Ovary (tissue), 7 donors: ENCODE measurements at regions not wholly inside any gene's neighbourhood (a gene's known extent, or its start where the extent isn't known, plus 50 kb on each side); places are given as distances from the start of the nearest gene placed in this dataset.

Experiments used
- DNase-seq, 5 donors: peaks; one replicate each; pipeline ENCODE4 v3.0.0-alpha.2; 2019 to 2020
- H3K27ac ChIP-seq, 2 donors: fragments of 200-600 bp; one replicate each; pipeline versions ENCODE4 v1.5.1 to v1.8.0; 2019 to 2022
- H3K27me3 ChIP-seq: fragments of 200-600 bp; one replicate; pipeline ENCODE4 v1.8.0; 2022
- H3K36me3 ChIP-seq: fragments of 200-600 bp; sonication (generic); one replicate; pipeline ENCODE4 v1.5.1; 2019
- H3K4me1 ChIP-seq: one replicate; pipeline ENCODE4 v1.8.1; 2013; ENCODE audit warnings: mild to moderate bottlenecking, moderate library complexity; ENCODE audit not compliant: insufficient read depth
- H3K4me3 ChIP-seq: fragments of 200-600 bp; sonication (generic); one replicate; pipeline ENCODE4 v1.5.1; 2017
- H3K9me3 ChIP-seq, 2 donors: fragments of 200-600 bp in 1 of 2; sonication (generic) in 1 of 2; one replicate each; pipeline versions ENCODE4 v1.5.1 to v1.8.1; 2013 to 2019; ENCODE audit warnings: mild to moderate bottlenecking in 1 of 2, moderate library complexity in 1 of 2
- EP300 ChIP-seq: sonication (generic); formaldehyde crosslinking; IDR thresholded peaks from one replicate; pipeline ENCODE4 v1.6.1; 2017; ENCODE audit warnings: antibody characterized with exemption
- POLR2A ChIP-seq: fragments of 450-650 bp; IDR thresholded peaks from one replicate; pipeline ENCODE4 v1.6.1; 2017; ENCODE audit warnings: antibody characterized with exemption, mild to moderate bottlenecking, moderate library complexity
- WGBS, 3 donors: extraction: QIAGEN DNeasy Blood & Tissue Kit in 1 of 3; methylation state at CpG; one replicate each; pipeline versions ENCODE4 v1.1.5 to v1.1.7; 2013 to 2017; 5-methylcytosine and 5-hydroxymethylcytosine counted together
- intact Hi-C, 4 donors: fragments of 100-400 bp; cut with DNase I; formaldehyde crosslinking; loops; one replicate each; pipeline versions ENCODE4 v1.11.0 to v1.15.1; 2022 to 2023
- TF ChIP-seq, protein P1 (sequence below), 3 donors: fragments of 450-650 bp in 2 of 3; fragments of 200-600 bp in 1 of 3; IDR thresholded peaks; one replicate each; pipeline versions ENCODE4 v1.5.1 to v1.8.0; 2016 to 2022; ENCODE audit warnings: antibody characterized with exemption in 3 of 3, mild to moderate bottlenecking in 1 of 3
- donor health status: DM: no; HTN: no; CAD: no; lungs with moderate emphysema.
- donor health status: DM: no; HTN: no; CAD: no.
- donor health status: Bipolar disorder and iron deficiency.
- donor health status: DM: no; HTN: no; CAD: no.
- donor health status: DM: yes; HTN: yes; CAD: no.

DNA sequence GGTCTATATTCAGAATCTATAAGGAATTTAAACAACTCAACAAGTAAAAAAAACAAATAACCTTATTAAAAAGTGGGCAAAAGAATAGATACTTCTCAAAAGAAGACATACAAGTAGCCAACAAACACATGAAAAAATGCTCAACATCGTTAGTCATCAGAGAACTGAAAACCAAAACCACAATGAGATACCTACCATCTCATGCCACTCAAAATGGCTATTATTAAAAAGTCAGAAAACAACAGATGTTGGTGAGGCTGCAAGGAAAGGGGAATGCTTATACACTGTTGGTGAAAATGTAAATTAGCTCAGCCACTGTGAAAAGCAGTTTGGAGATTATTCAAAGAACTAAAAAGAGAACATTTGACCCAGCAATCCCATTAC, 201.6 kb downstream of the QDPR start:
- WGBS, 3 donors, result 33 to 44% (median 38%) methylated on average over 1 of the region's 1 CpG
- no peak for TF ChIP-seq POLR2A
- no peak for TF ChIP-seq EP300
- TF ChIP-seq, protein P1, sequence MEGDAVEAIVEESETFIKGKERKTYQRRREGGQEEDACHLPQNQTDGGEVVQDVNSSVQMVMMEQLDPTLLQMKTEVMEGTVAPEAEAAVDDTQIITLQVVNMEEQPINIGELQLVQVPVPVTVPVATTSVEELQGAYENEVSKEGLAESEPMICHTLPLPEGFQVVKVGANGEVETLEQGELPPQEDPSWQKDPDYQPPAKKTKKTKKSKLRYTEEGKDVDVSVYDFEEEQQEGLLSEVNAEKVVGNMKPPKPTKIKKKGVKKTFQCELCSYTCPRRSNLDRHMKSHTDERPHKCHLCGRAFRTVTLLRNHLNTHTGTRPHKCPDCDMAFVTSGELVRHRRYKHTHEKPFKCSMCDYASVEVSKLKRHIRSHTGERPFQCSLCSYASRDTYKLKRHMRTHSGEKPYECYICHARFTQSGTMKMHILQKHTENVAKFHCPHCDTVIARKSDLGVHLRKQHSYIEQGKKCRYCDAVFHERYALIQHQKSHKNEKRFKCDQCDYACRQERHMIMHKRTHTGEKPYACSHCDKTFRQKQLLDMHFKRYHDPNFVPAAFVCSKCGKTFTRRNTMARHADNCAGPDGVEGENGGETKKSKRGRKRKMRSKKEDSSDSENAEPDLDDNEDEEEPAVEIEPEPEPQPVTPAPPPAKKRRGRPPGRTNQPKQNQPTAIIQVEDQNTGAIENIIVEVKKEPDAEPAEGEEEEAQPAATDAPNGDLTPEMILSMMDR (IDR thresholded peaks at IDR 0.05), result no peak
- no peak for DNase-seq

DNA sequence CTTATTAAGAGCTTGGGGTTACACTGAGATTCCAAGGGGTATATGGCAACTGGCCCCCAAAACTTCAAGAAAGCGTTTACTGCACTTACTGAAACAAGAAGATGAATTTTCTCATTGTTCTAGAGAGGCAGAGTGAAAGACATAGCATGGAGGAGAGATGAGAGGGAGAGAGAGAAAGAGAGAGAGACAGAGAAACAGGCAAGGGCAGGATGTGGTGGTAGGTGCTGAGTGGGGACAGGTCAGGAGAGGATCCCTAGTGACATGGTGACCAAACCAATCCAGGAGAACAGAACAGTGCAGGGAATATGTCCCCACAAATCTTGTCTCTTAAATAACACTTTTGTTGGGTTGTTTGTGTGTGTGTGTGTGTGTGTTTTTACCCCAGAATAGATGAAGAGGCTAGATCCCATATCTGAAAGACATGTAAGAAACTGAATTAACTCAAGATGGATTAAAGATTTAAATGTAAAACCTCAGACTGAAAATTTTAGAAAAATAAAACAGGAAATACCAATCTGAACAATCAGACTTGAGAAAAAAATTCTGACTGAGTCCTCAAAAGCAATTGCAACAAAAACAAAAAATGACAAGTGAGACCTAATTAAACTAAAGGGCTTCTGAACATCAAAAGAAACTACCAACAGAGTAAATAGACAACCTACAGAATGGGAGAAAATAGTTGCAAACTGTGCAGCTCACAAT, 202.2 kb downstream of the QDPR start:
- intact Hi-C loops, result no loop called here
- no peaks in the 10 kb centered on the region for H3K36me3 ChIP-seq
- H3K27me3 ChIP-seq, result no peaks in the 10 kb centered on the region
- no peak overlapping the region for H3K4me3 ChIP-seq
- H3K4me1 ChIP-seq, result no peaks in the 10 kb centered on the region
- 91 to 93% (median 92%) methylated on average over 1 of the region's 1 CpG for WGBS, 3 donors
- DNase-seq, result no peak
- TF ChIP-seq, protein P1 (IDR thresholded peaks at IDR 0.05), result no peak
- TF ChIP-seq POLR2A, result no peak
- TF ChIP-seq EP300, result no peak
- no peaks in the 10 kb centered on the region for H3K9me3 ChIP-seq
- H3K27ac ChIP-seq, result no peak overlapping the region

More for the DNA sequence above, 201.6 kb downstream of the QDPR start:
- Histone ChIP-seq H3K4me1 (no peaks in the 10 kb centered on the region), H3K36me3 (no peaks in the 10 kb centered on the region), H3K4me3 (no peak overlapping the region), H3K27ac (no peak overlapping the region), H3K27me3 (no peaks in the 10 kb centered on the region), H3K9me3 (no peaks in the 10 kb centered on the region)
- intact Hi-C loops, result no loop called here

DNA sequence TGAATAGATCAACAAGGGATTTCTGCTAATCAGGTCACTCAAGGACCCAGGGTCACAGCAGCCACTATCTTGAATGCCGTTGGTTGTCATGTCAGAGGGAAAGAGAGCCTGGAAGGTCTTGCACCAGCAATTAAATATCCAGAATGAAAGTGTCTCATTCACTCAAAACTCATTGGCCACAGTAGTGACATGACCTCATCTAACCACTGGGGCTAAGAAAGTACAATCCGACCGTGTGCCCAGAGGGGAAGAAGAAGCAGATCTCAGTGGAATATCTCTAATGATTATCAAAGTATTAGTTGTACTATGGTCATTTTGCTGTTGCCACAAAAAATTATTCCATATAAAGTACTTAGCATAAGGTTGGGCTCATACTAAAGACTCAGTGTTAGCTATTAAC, 210.0 kb downstream of the QDPR start:
- no peak for DNase-seq
- 62 to 71% (median 63%) methylated on average over 3 of the region's 3 CpGs for WGBS, 3 donors
- Histone ChIP-seq H3K9me3 (no peaks in the 10 kb centered on the region), H3K4me3 (no peak overlapping the region), H3K36me3 (no peaks in the 10 kb centered on the region), H3K4me1 (no peaks in the 10 kb centered on the region), H3K27ac (no peak overlapping the region), H3K27me3 (no peaks in the 10 kb centered on the region)
- intact Hi-C loops, result no loop called here
- TF ChIP-seq POLR2A (no peak), EP300 (no peak)
- TF ChIP-seq, protein P1 (IDR thresholded peaks at IDR 0.05), result no peak

DNA sequence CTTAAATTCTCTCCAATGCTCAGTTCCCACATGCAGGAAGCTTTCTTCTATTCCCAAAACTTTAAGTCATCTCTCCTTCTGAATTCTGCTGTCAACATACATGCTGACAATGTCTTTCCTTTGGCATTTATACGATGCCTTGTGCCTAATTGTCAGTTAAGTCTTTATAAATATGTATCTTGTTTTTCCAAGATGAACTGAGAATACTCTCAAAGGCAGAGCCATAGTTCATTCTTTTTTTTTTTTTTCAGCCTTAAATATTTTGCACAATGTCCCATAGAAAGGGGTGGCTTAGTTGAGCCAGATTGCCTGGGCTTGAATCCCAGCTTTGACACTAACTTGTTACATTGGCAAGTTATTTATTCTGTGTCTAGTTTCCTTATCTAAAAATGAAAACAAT, 210.6 kb downstream of the QDPR start:
- WGBS, 3 donors, result 78 to 85% (median 83%) methylated on average over 1 of the region's 1 CpG
- no peak overlapping the region for H3K4me3 ChIP-seq
- intact Hi-C loops, result no loop called here
- no peak for DNase-seq
- H3K36me3 ChIP-seq, result no peaks in the 10 kb centered on the region
- H3K4me1 ChIP-seq, result no peaks in the 10 kb centered on the region
- H3K27ac ChIP-seq, result no peak overlapping the region
- no peaks in the 10 kb centered on the region for H3K27me3 ChIP-seq
- no peaks in the 10 kb centered on the region for H3K9me3 ChIP-seq
- TF ChIP-seq, protein P1 (IDR thresholded peaks at IDR 0.05), result no peak
- TF ChIP-seq EP300 (no peak), POLR2A (no peak)
